Mesothelial cell of epicardium (in vitro differentiated cells): ENCODE measurements at regions not wholly inside any gene's neighbourhood (a gene's known extent, or its start where the extent isn't known, plus 50 kb on each side); places are given as distances from the start of the nearest gene placed in this dataset.
A peak's percentile ranks its signal among the peaks of the same experiment; 100 is the strongest.

ENCODE experiments used
- DNase-seq, 2 experiments: peaks; one replicate each; pipeline ENCODE4 v3.0.0; 2021; ENCODE audit warnings: low spot score in 2 of 2; ENCODE audit not compliant: unreplicated experiment in 2 of 2
- H3K27ac Mint-ChIP-seq: 2 replicates; pipeline ENCODE4 v1.8.0; 2021; ENCODE audit warnings: mixed read lengths
- H3K27me3 Mint-ChIP-seq: 2 replicates; pipeline ENCODE4 v1.8.0; 2021; ENCODE audit warnings: low read depth, mixed read lengths
- H3K36me3 Mint-ChIP-seq: 2 replicates; pipeline ENCODE4 v1.8.0; 2021; ENCODE audit warnings: mixed read lengths
- H3K4me1 Mint-ChIP-seq: 2 replicates; pipeline ENCODE4 v1.8.0; 2021; ENCODE audit warnings: mixed read lengths
- H3K4me3 Mint-ChIP-seq: 2 replicates; pipeline ENCODE4 v1.8.0; 2021; ENCODE audit warnings: mild to moderate bottlenecking, moderate library complexity, mixed read lengths
- H3K9me3 Mint-ChIP-seq: 2 replicates; pipeline ENCODE4 v1.8.0; 2021; ENCODE audit warnings: mixed read lengths
- CTCF ChIP-seq: fragments of 200-600 bp; sonication (generic); IDR thresholded peaks from one replicate; pipeline ENCODE4 v1.5.0; 2021; ENCODE audit warnings: antibody characterized with exemption; ENCODE audit not compliant: unreplicated experiment

GRCh38 chr14:104289507-104289906 lies 151.1 kb downstream of the KIF26A start:
- H3K27ac Mint-ChIP-seq: no peak overlapping the region
- DNase-seq: peak in 1 of 2 experiments; percentile 5

GRCh38 chr14:104290058-104290667 lies 151.8 kb downstream of the KIF26A start:
- peak in 1 of 2 experiments; percentile 12 for DNase-seq

More at GRCh38 chr14:104289507-104289906, 151.1 kb downstream of the KIF26A start:
- H3K4me3 Mint-ChIP-seq: no peak overlapping the region
- H3K36me3 Mint-ChIP-seq: no peaks in the 10 kb centered on the region
- no peaks in the 10 kb centered on the region for H3K9me3 Mint-ChIP-seq
- peaks cover 6% of the 10 kb centered on the region for H3K4me1 Mint-ChIP-seq
- no peak for TF ChIP-seq CTCF
- H3K27me3 Mint-ChIP-seq: peaks cover 20% of the 10 kb centered on the region

GRCh38 chr14:104290756-104291122 lies 152.4 kb downstream of the KIF26A start:
- H3K27me3 Mint-ChIP-seq: peaks cover 20% of the 10 kb centered on the region

More at GRCh38 chr14:104290058-104290667, 151.8 kb downstream of the KIF26A start:
- no peak overlapping the region for H3K27ac Mint-ChIP-seq
- TF ChIP-seq CTCF: no peak
- no peaks in the 10 kb centered on the region for H3K9me3 Mint-ChIP-seq
- no peaks in the 10 kb centered on the region for H3K36me3 Mint-ChIP-seq
- peaks cover 20% of the 10 kb centered on the region for H3K27me3 Mint-ChIP-seq
- H3K4me1 Mint-ChIP-seq: peaks cover 11% of the 10 kb centered on the region
- H3K4me3 Mint-ChIP-seq: no peak overlapping the region

GRCh38 chr14:104291123-104292000 lies 153.0 kb downstream of the KIF26A start:
- H3K27me3 Mint-ChIP-seq: peaks cover 20% of the 10 kb centered on the region
- DNase-seq: peak in 1 of 2 experiments; percentile 8
- no peaks in the 10 kb centered on the region for H3K36me3 Mint-ChIP-seq
- H3K4me1 Mint-ChIP-seq: peaks cover 20% of the 10 kb centered on the region
- no peak for TF ChIP-seq CTCF
- H3K27ac Mint-ChIP-seq: no peak overlapping the region
- H3K9me3 Mint-ChIP-seq: no peaks in the 10 kb centered on the region
- H3K4me3 Mint-ChIP-seq: no peak overlapping the region

More at GRCh38 chr14:104290756-104291122, 152.4 kb downstream of the KIF26A start:
- Mint-ChIP-seq H3K36me3 (no peaks in the 10 kb centered on the region), H3K27ac (no peak overlapping the region), H3K4me1 (peaks cover 16% of the 10 kb centered on the region), H3K4me3 (no peak overlapping the region), H3K9me3 (no peaks in the 10 kb centered on the region)
- TF ChIP-seq CTCF: no peak
- DNase-seq: peak in 1 of 2 experiments; percentile 5

- TF ChIP-seq CTCF: no peak
- DNase-seq: peak in 1 of 2 experiments; percentile 10
- no peak overlapping the region for H3K27ac Mint-ChIP-seq
- H3K4me3 Mint-ChIP-seq: no peak overlapping the region
- no peaks in the 10 kb centered on the region for H3K9me3 Mint-ChIP-seq
- H3K4me1 Mint-ChIP-seq: peaks cover 24% of the 10 kb centered on the region
- peaks cover 18% of the 10 kb centered on the region for H3K27me3 Mint-ChIP-seq
- H3K36me3 Mint-ChIP-seq: no peaks in the 10 kb centered on the region
These were observed 153.9 kb downstream of the KIF26A start for GRCh38 chr14:104292084-104292970.
